ENCODE measurements at regions not wholly inside any gene's neighbourhood (a gene's known extent, or its start where the extent isn't known, plus 50 kb on each side); places are given as distances from the start of the nearest gene placed in this dataset.
"Not testable (repeated sequence)": the region's sequence is repeated elsewhere in the genome, so short reads cannot be mapped to it uniquely, and the experiment has no call there.

DNA sequence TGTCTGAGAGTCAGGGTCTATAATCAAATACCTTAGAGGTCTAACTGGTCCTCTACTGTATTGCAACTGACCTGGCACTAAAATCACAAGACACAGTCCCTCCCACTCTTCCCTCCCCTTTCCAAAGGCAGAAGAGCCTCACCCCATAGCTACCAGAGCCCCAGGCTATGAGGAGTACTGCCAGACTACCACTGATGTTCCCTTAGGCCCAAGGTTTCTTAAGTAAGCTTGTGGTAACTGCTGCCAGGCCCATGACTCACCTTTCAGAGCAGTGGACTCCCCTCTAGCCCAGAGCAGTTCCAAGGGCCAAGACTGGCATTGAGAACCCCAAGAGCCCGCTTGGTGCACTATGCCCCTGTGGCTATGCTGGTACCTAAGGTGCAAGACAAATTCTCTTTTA, 1193.4 kb downstream of the DSC3 start:
- H3K4me3 ChIP-seq (ENCODE audit: low read depth, poor library complexity, severe bottlenecking): no peak overlapping the region
- intact Hi-C loops (cut with DNase I; ENCODE audit: low total_unique reads): no loop called here
- DNase-seq (ENCODE audit: low spot score in 2 of 2): no peak
- WGBS, 2 donors: 69 to 100% methylated on average over 1 of the region's 1 CpG
- TF ChIP-seq, protein P1, sequence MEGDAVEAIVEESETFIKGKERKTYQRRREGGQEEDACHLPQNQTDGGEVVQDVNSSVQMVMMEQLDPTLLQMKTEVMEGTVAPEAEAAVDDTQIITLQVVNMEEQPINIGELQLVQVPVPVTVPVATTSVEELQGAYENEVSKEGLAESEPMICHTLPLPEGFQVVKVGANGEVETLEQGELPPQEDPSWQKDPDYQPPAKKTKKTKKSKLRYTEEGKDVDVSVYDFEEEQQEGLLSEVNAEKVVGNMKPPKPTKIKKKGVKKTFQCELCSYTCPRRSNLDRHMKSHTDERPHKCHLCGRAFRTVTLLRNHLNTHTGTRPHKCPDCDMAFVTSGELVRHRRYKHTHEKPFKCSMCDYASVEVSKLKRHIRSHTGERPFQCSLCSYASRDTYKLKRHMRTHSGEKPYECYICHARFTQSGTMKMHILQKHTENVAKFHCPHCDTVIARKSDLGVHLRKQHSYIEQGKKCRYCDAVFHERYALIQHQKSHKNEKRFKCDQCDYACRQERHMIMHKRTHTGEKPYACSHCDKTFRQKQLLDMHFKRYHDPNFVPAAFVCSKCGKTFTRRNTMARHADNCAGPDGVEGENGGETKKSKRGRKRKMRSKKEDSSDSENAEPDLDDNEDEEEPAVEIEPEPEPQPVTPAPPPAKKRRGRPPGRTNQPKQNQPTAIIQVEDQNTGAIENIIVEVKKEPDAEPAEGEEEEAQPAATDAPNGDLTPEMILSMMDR (IDR thresholded peaks at IDR 0.05): no peak
- no peak for TF ChIP-seq POLR2A (IDR thresholded peaks at IDR 0.05)

GRCh38 chr18:29841631-29842030, 1200.9 kb downstream of the DSC3 start:
- intact Hi-C loops (cut with DNase I; ENCODE audit: low total_unique reads): no loop called here
- 22 to 26% methylated on average over 3 of the region's 3 CpGs for WGBS, 2 donors

GRCh38 chr18:29840089-29840488, 1202.5 kb downstream of the DSC3 start:
- no peak overlapping the region for H3K4me3 ChIP-seq (ENCODE audit: low read depth, poor library complexity, severe bottlenecking)
- TF ChIP-seq, protein P1 (IDR thresholded peaks at IDR 0.05): no peak
- TF ChIP-seq POLR2A (IDR thresholded peaks at IDR 0.05): no peak
- no peak for DNase-seq (ENCODE audit: low spot score in 2 of 2)
- intact Hi-C loops (cut with DNase I; ENCODE audit: low total_unique reads): no loop called here

More at GRCh38 chr18:29841631-29842030, 1200.9 kb downstream of the DSC3 start:
- no peak for DNase-seq (ENCODE audit: low spot score in 2 of 2)
- no peak overlapping the region for H3K4me3 ChIP-seq (ENCODE audit: low read depth, poor library complexity, severe bottlenecking)
- TF ChIP-seq, protein P1 (IDR thresholded peaks at IDR 0.05): no peak
- no peak for TF ChIP-seq POLR2A (IDR thresholded peaks at IDR 0.05)

- WGBS, 2 donors: 89 to 96% methylated on average over 12 of the region's 12 CpGs
- H3K4me3 ChIP-seq (ENCODE audit: low read depth, poor library complexity, severe bottlenecking); DNase-seq (ENCODE audit: low spot score in 2 of 2); intact Hi-C loops (cut with DNase I; ENCODE audit: low total_unique reads): not testable (repeated sequence)
Observed at GRCh38 chr18:29838961-29839360, 1203.6 kb downstream of the DSC3 start.

DNA sequence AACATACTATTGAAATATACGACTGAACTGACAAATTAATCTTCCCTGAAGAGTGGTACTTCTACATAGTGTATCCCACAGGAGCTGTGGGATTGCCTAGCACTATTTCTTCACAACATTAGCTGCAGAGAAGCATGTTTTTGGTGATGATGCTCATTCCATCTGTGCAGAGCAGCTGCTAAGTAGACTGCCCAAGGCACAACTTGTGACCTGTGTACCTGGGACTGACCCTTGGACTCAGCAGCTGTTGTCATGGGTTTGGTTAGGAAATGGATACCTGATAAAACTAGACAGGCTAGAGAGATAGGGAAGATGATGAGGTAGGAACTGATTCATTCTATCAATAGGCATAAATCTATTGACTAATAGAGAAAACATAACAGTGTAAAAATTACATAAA, 1204.0 kb downstream of the DSC3 start:
- WGBS, 2 donors: 74 to 84% methylated on average over 1 of the region's 1 CpG
- intact Hi-C loops (cut with DNase I; ENCODE audit: low total_unique reads): no loop called here
- TF ChIP-seq POLR2A (IDR thresholded peaks at IDR 0.05): no peak
- TF ChIP-seq, protein P1 (IDR thresholded peaks at IDR 0.05): no peak
- no peak for DNase-seq (ENCODE audit: low spot score in 2 of 2)
- no peak overlapping the region for H3K4me3 ChIP-seq (ENCODE audit: low read depth, poor library complexity, severe bottlenecking)

DNA sequence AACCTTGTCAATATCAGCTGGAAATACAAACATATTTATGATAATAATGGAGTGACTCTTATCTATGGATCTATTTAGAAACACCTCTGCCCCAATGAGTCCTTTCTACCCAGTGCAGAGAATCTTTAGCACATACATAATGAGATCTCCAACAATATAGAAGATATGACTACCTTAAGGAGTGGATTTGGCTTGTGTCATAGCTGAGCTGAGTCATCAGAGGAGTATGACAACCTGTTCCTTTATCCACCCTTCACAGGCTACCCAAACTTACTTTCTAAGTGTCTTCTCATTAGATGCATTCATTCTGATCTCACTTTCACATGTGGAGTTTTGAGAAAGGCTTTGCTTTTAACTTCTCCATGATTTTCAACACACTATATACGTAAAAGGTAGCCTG, 1218.9 kb downstream of the DSC3 start:
- TF ChIP-seq POLR2A (IDR thresholded peaks at IDR 0.05): no peak
- WGBS, 2 donors: 71 to 81% methylated on average over 1 of the region's 1 CpG
- intact Hi-C loops (cut with DNase I; ENCODE audit: low total_unique reads): no loop called here
- no peak overlapping the region for H3K4me3 ChIP-seq (ENCODE audit: low read depth, poor library complexity, severe bottlenecking)
- DNase-seq (ENCODE audit: low spot score in 2 of 2): no peak

DNA sequence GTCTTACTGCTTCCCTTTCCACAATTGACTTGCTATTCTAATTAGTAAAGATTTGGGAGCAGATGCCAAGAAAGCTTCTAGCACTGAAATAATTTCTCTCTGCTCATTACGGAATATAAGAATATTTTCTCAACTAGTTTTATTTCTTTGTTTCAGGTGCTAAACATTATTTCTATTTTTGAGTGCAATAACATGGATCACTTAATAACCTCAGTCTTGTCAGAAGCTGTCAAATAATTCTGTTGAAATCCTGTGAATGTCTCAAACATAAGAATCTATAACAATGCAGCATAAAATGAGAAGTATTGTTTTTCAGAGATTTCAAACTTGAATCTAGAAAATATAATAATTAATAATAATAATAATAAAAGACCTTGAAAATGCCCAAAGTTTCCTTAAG, 1221.0 kb downstream of the DSC3 start:
- TF ChIP-seq, protein P1 (IDR thresholded peaks at IDR 0.05): no peak
- no peak for TF ChIP-seq POLR2A (IDR thresholded peaks at IDR 0.05)
- H3K4me3 ChIP-seq (ENCODE audit: low read depth, poor library complexity, severe bottlenecking): no peak overlapping the region
- DNase-seq (ENCODE audit: low spot score in 2 of 2): no peak
- 76 to 78% methylated on average over 1 of the region's 1 CpG for WGBS, 2 donors
- intact Hi-C loops (cut with DNase I; ENCODE audit: low total_unique reads): no loop called here

Measured in lower leg skin (tissue), 4 donors.